ENCODE measurements at regions not wholly inside any gene's neighbourhood (a gene's known extent, or its start where the extent isn't known, plus 50 kb on each side); places are given as distances from the start of the nearest gene placed in this dataset.

DNA sequence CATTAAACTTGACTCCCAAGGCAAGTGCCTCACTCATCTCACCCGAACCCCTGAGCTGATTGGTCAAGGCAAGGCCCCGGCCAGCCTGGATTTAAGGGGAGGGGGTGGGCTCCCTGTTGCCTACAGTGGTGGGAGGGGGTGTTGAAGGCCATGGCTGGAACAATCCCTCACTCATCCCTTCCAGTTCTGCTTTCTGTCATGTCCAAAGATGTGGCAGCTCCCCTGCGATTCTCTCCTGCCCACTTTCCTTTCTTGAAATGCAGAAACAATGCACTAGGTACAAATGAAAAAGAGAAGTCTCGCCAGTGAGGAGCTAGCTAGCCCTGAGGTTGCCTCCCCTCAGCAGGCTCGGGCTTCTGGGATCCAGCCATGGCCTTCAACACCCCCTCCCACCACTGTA lies 240.9 kb downstream of the SYK start:
- ChIA-PET POLR2A (no interaction called here), CTCF (interaction anchor here (1.0 to 1.3 kb wide), 2 partner anchors 9 to 150 kb away, joined by 3 read pairs; no protein-coding TSS in a partner anchor)
- H3K4me1 ChIP-seq (ENCODE audit: control insufficient read depth, extremely low read depth, insufficient read depth, low read length): peaks cover 13% of the 10 kb centered on the region
- H3K4me3 ChIP-seq (replicated peaks in 1 of 3; ENCODE audit: insufficient read depth in 1 of 3, low read depth in 1 of 3, low read length in 3 of 3): no peak overlapping the region
- no peak overlapping the region for H3K4me2 ChIP-seq (ENCODE audit: insufficient read depth, low read length)
- H3K9ac ChIP-seq (replicated peaks; ENCODE audit: extremely low read depth, insufficient read depth, low read length): no peak overlapping the region
- FAIRE-seq (no peak), DNase-seq (ENCODE audit: low read depth, low spot score) (no peak)
- no TSS peak for BruUV-seq (replicated peaks)
- no peaks in the 10 kb centered on the region for H3K79me2 ChIP-seq (ENCODE audit: control insufficient read depth, insufficient read depth, low read length)
- intact Hi-C loops (cut with micrococcal nuclease): no loop called here
- no peaks in the 10 kb centered on the region for H3K27me3 ChIP-seq (ENCODE audit: control insufficient read depth in 2 of 2, insufficient read depth in 2 of 2, low read length in 2 of 2)
- TF ChIP-seq JUN (IDR thresholded peaks at IDR 0.05; ENCODE audit: borderline replicate concordance, insufficient read depth, insufficient read length, low read depth) (no peak), CTCF (IDR thresholded peaks at IDR 0.05; ENCODE audit: extremely low read depth in 1 of 2, insufficient read depth in 1 of 2, low read depth in 1 of 2, low read length in 2 of 2) (no peak), FOS (IDR thresholded peaks at IDR 0.05; ENCODE audit: borderline replicate concordance, insufficient read depth, low read length) (no peak), EZH2 (IDR thresholded peaks at IDR 0.05; ENCODE audit: borderline replicate concordance, low read depth, low read length, severe bottlenecking) (no peak), GATA2 (IDR thresholded peaks at IDR 0.05; ENCODE audit: insufficient read depth, insufficient read length, low read depth, low read length) (no peak), POLR2AphosphoS5 (IDR thresholded peaks at IDR 0.05; ENCODE audit: insufficient read depth, low read depth, low read length) (no peak), POLR2A (IDR thresholded peaks at IDR 0.05; ENCODE audit: low read depth, low read length) (no peak), MYC (IDR thresholded peaks at IDR 0.05; ENCODE audit: low read depth, low read length) (no peak)
- TF ChIP-seq, protein P1, sequence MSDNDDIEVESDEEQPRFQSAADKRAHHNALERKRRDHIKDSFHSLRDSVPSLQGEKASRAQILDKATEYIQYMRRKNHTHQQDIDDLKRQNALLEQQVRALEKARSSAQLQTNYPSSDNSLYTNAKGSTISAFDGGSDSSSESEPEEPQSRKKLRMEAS (IDR thresholded peaks at IDR 0.05; ENCODE audit: insufficient read depth, insufficient read length): no peak
- H3K9me1 ChIP-seq (replicated peaks; ENCODE audit: control insufficient read depth, extremely low read depth, insufficient read depth, low read length): no peaks in the 10 kb centered on the region
- dilution Hi-C loops (cut with MboI; ENCODE audit: extremely low pct_ligation_motif_present, low sequenced_read_pairs): no loop called here
- H2AFZ ChIP-seq (ENCODE audit: low read depth, low read length): no peak overlapping the region
- no peaks in the 10 kb centered on the region for H3K36me3 ChIP-seq (ENCODE audit: control insufficient read depth in 2 of 2, extremely low read depth in 1 of 2, insufficient read depth in 2 of 2, low read length in 2 of 2)
- H4K20me1 ChIP-seq (replicated peaks; ENCODE audit: control insufficient read depth, extremely low read depth, insufficient read depth, low read length): no peaks in the 10 kb centered on the region
- H3K27ac ChIP-seq (ENCODE audit: insufficient read depth, low read depth, low read length): no peak overlapping the region
- no peaks in the 10 kb centered on the region for H3K9me3 ChIP-seq (replicated peaks; ENCODE audit: control insufficient read depth, insufficient read depth, low read length)
